Natural killer cell (primary cell): ENCODE measurements at regions not wholly inside any gene's neighbourhood (a gene's known extent, or its start where the extent isn't known, plus 50 kb on each side); places are given as distances from the start of the nearest gene placed in this dataset.

ENCODE experiments used
- ATAC-seq, 3 donors: fragments of 150-1000 bp in 2 of 3; fragments of 200-7000 bp in 1 of 3; cut with Tn5 transposase; 1 replicate in 1 of 3; 2 replicates in 2 of 3; pipeline ENCODE4 v1.10.0; 2021; ENCODE audit warnings: mild to moderate bottlenecking in 2 of 3, moderate library complexity in 2 of 3
- DNase-seq, 2 donors: peaks; one replicate each; pipeline versions ENCODE4 v3.0.0 to v3.0.0-alpha.2; 2013 to 2021; ENCODE audit warnings: mixed read lengths in 1 of 2
- H3K27ac ChIP-seq: one replicate; pipeline ENCODE4 v1.5.1; 2013; ENCODE audit warnings: mild to moderate bottlenecking, low read length
- H3K27me3 ChIP-seq: one replicate; pipeline ENCODE4 v1.6.1; 2013; ENCODE audit warnings: low read length; ENCODE audit not compliant: control insufficient read depth, insufficient read depth
- H3K36me3 ChIP-seq: one replicate; pipeline ENCODE4 v1.6.1; 2013; ENCODE audit warnings: low read length; ENCODE audit not compliant: control insufficient read depth, insufficient read depth
- H3K4me1 ChIP-seq: one replicate; pipeline ENCODE4 v1.6.1; 2013; ENCODE audit warnings: low read length; ENCODE audit not compliant: control insufficient read depth, insufficient read depth
- H3K4me3 ChIP-seq: one replicate; pipeline ENCODE4 v1.5.1; 2013; ENCODE audit warnings: low read length
- H3K9me3 ChIP-seq: one replicate; pipeline ENCODE4 v1.6.1; 2013; ENCODE audit warnings: low read length; ENCODE audit not compliant: control insufficient read depth, insufficient read depth
- H3K27ac Mint-ChIP-seq, 2 donors: one replicate each; pipeline ENCODE4 v1.8.0; 2022; ENCODE audit warnings: mild to moderate bottlenecking in 2 of 2, mixed read lengths in 2 of 2, moderate library complexity in 1 of 2
- H3K27me3 Mint-ChIP-seq, 2 donors: one replicate each; pipeline ENCODE4 v1.8.0; 2022; ENCODE audit warnings: low read depth in 2 of 2, mixed read lengths in 2 of 2
- H3K36me3 Mint-ChIP-seq: one replicate; pipeline ENCODE4 v1.8.0; 2022; ENCODE audit warnings: mixed read lengths
- H3K4me1 Mint-ChIP-seq, 2 donors: one replicate each; pipeline ENCODE4 v1.8.0; 2022; ENCODE audit warnings: mixed read lengths in 2 of 2
- H3K4me3 Mint-ChIP-seq: one replicate; pipeline ENCODE4 v1.8.0; 2022; ENCODE audit warnings: mild to moderate bottlenecking, moderate library complexity, mixed read lengths
- H3K9me3 Mint-ChIP-seq, 2 donors: one replicate each; pipeline ENCODE4 v1.8.0; 2022; ENCODE audit warnings: mixed read lengths in 2 of 2
- CTCF ChIP-seq: fragments of 200-600 bp; IDR thresholded peaks from one replicate; pipeline ENCODE4 v1.8.0; 2022; ENCODE audit warnings: antibody characterized with exemption
- WGBS: methylation state at CpG from one replicate; pipeline ENCODE4 v1.1.7; 2013; ENCODE audit warnings: missing lambda C conversion rate; ENCODE audit not compliant: insufficient coverage; 5-methylcytosine and 5-hydroxymethylcytosine counted together
- intact Hi-C: fragments of 100-400 bp; cut with micrococcal nuclease; formaldehyde crosslinking; loops from one replicate; pipeline ENCODE4 v1.14.2; 2022

GRCh38 chr3:27661797-27662196 is 60.3 kb downstream of the EOMES start:
- TF ChIP-seq CTCF, result no peak
- Mint-ChIP-seq H3K27ac (no peak overlapping the region), H3K27me3 (no peaks in the 10 kb centered on the region), H3K4me3 (no peak overlapping the region), H3K9me3 (no peaks in the 10 kb centered on the region), H3K36me3 (no peaks in the 10 kb centered on the region), H3K4me1 (peaks cover 7% of the 10 kb centered on the region in 2 donors)
- Histone ChIP-seq H3K4me3 (no peak overlapping the region), H3K9me3 (no peaks in the 10 kb centered on the region), H3K27me3 (no peaks in the 10 kb centered on the region), H3K36me3 (no peaks in the 10 kb centered on the region), H3K27ac (no peak overlapping the region), H3K4me1 (no peaks in the 10 kb centered on the region)
- intact Hi-C loops, result no loop called here
- ATAC-seq, result no peak
- WGBS, result 0% methylated on average over 1 of the region's 3 CpGs
- no peak for DNase-seq

GRCh38 chr3:27659279-27660021 is 62.7 kb downstream of the EOMES start:
- intact Hi-C loops, result loop anchor here (1.0 kb wide), 1 partner anchor 347 kb away; no protein-coding TSS in a partner anchor
- no peak overlapping the region for H3K27ac ChIP-seq
- Mint-ChIP-seq H3K4me3 (no peak overlapping the region), H3K36me3 (no peaks in the 10 kb centered on the region), H3K27ac (no peak overlapping the region), H3K9me3 (no peaks in the 10 kb centered on the region), H3K27me3 (no peaks in the 10 kb centered on the region), H3K4me1 (no peaks in the 10 kb centered on the region)
- WGBS, result 83% methylated on average over 2 of the region's 3 CpGs
- peak; percentile 58 to 82 (median 70) for ATAC-seq
- no peaks in the 10 kb centered on the region for H3K9me3 ChIP-seq
- H3K4me3 ChIP-seq, result no peak overlapping the region
- H3K27me3 ChIP-seq, result no peaks in the 10 kb centered on the region
- no peaks in the 10 kb centered on the region for H3K36me3 ChIP-seq
- TF ChIP-seq CTCF, result peak; percentile 91
- peak; percentile 37 to 72 for DNase-seq
- no peaks in the 10 kb centered on the region for H3K4me1 ChIP-seq

GRCh38 chr3:27658741-27659140 is 63.4 kb downstream of the EOMES start:
- TF ChIP-seq CTCF, result no peak
- H3K4me1 Mint-ChIP-seq, result no peaks in the 10 kb centered on the region
- intact Hi-C loops, result loop anchor here (1.0 kb wide), 1 partner anchor 346 kb away; no protein-coding TSS in a partner anchor
- no peaks in the 10 kb centered on the region for H3K36me3 Mint-ChIP-seq
- DNase-seq (no peak), ATAC-seq (no peak)
- H3K27me3 Mint-ChIP-seq, result no peaks in the 10 kb centered on the region
- H3K27me3 ChIP-seq, result no peaks in the 10 kb centered on the region
- no peaks in the 10 kb centered on the region for H3K9me3 ChIP-seq
- 64% methylated on average over 1 of the region's 1 CpG for WGBS
- no peak overlapping the region for H3K27ac ChIP-seq
- H3K9me3 Mint-ChIP-seq, result no peaks in the 10 kb centered on the region
- H3K27ac Mint-ChIP-seq, result no peak overlapping the region
- no peaks in the 10 kb centered on the region for H3K4me1 ChIP-seq
- H3K4me3 ChIP-seq, result no peak overlapping the region
- no peak overlapping the region for H3K4me3 Mint-ChIP-seq
- no peaks in the 10 kb centered on the region for H3K36me3 ChIP-seq

GRCh38 chr3:27657871-27658270 is 64.3 kb downstream of the EOMES start:
- Histone ChIP-seq H3K9me3 (no peaks in the 10 kb centered on the region), H3K27ac (no peak overlapping the region), H3K4me1 (no peaks in the 10 kb centered on the region), H3K36me3 (no peaks in the 10 kb centered on the region), H3K4me3 (no peak overlapping the region), H3K27me3 (no peaks in the 10 kb centered on the region)
- H3K4me3 Mint-ChIP-seq, result no peak overlapping the region
- 100% methylated on average over 2 of the region's 2 CpGs for WGBS
- TF ChIP-seq CTCF, result no peak
- intact Hi-C loops, result no loop called here
- DNase-seq (no peak), ATAC-seq (no peak)
- no peaks in the 10 kb centered on the region for H3K4me1 Mint-ChIP-seq
- H3K36me3 Mint-ChIP-seq, result no peaks in the 10 kb centered on the region
- no peaks in the 10 kb centered on the region for H3K9me3 Mint-ChIP-seq
- H3K27me3 Mint-ChIP-seq, result no peaks in the 10 kb centered on the region
- H3K27ac Mint-ChIP-seq, result no peak overlapping the region
